NCI-H128 (cell line): ENCODE measurements at regions not wholly inside any gene's neighbourhood (a gene's known extent, or its start where the extent isn't known, plus 50 kb on each side); places are given as distances from the start of the nearest gene placed in this dataset.

ENCODE experiments used
- DNase-seq: peaks from one replicate; lab custom pipeline; 2025; ENCODE audit not compliant: unreplicated experiment; lab: John Stamatoyannopoulos, UW

DNA sequence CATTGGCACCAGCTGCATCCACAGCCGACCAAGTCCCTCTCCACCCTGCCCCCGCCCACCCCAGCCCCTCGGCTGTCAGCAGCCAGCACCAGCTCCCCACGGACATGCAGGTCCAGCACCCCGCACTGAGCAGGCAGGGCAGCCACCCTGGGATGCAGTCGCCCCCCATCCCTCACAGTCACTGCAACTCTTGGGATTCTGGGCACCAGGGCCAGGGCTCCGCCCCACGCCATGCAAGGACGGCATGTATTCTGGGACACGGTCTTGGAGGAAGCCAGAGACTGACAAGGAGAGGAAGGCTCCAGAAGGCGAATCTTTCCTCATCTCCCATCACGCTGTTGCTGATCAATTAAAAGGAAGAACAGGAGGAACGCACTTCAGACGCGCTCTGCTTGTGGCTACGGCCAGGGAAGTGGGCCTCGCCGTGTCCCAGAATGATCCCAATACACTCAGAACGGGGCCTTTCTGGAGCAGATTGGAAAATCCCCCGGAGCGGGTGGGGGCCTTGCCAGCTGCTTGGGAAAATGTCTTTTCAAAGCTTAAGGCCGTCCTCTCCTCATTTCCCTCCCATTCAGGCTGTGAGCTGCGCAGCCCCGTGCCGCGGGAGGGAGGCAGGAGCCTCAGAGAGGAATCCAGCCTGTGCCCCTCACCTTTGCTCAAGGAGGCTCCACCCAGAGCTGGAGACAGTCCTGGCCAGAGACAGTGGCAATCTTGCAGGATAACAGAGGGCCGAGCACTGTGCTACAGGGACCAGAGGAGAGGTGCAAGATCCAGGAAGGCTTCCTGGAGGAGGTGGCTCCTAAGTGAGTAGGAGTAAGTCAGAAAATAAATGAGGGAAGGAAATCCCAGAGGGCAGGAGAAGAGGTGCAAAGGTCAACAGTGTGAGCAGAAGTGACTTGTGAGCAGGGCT, 54.1 kb upstream of the DIO3 start:
- no peak for DNase-seq

DNA sequence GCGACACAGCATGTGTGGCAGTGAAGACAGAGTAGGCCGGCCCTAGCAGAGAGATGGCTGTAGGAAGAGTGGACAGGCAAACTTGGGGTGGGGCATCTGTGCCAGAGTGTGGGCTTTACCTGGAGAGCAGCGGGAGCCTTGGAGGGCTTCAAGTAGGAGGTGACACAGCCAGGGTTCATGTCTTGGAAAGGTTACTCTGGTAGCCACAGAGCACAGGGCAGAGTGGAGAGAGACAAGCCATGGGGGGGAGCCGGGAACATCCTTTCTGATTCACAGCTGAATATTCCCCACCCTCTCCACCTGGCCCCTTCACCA, 53.5 kb upstream of the DIO3 start:
- DNase-seq = no peak

- no peak for DNase-seq
Measured at GRCh38 chr14:101508196-101508947, 52.9 kb upstream of the DIO3 start.

GRCh38 chr14:101508948-101509729, 52.2 kb upstream of the DIO3 start:
- no peak for DNase-seq

DNA sequence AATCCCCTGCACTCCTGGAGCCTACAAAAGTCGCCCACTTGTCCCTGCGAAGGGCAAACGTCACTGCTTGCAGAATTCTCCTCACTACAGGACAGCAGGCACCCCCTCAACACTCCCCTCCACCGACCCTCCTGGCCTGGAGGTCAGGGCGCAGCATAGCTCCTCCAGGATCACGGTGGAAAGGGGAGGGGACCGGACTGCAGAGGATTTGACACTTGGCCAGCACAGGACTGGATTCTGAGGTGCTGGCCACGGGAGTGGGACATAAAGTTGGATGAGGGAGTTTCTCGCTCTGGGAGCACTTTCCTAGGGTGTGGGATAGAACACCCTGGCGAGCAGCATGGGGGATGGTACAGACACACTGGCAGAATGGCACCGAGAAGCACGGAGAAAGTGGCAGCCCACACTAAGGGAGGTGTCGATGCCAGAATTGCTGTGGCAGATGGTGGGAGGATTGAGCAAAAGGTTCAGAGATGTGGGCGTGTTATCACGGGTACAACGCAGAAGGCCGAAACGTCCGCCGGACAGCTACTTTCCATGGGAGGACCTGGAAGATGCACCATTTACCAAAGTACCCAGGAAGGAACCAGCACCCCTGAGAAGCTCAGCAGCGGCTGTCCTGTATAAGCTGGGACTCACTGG, 51.4 kb upstream of the DIO3 start:
- no peak for DNase-seq

DNA sequence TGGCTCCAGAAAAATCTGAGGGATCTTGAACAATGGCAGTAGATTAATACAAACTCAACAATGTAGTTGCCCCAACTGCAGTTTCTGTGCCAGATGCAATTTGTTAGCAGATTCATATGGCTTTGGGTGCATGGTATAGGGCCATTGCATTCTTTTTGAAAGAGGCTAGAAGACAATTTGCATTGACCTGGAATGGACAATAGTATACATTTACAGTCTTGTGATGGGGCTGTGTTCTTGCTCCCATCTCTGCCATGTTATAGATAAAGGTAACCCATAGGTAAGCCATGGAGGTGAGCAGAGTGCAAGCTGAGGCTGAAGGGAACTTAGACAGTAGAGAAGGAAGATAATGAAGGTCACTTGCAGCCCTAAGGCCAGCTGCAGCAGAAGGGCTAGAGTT, 50.1 kb upstream of the DIO3 start:
- no peak for DNase-seq
